H1 (cell line): ENCODE measurements at regions not wholly inside any gene's neighbourhood (a gene's known extent, or its start where the extent isn't known, plus 50 kb on each side); places are given as distances from the start of the nearest gene placed in this dataset.

ENCODE experiments used
- CEBPB ChIP-seq: IDR thresholded peaks from 2 replicates; pipeline ENCODE4 v1.6.1; 2012; ENCODE audit warnings: low read depth, low read length
- EZH2 ChIP-seq: fragments of 200-600 bp; sonication (generic); IDR thresholded peaks from 2 replicates; pipeline ENCODE4 v1.7.1; 2012; ENCODE audit warnings: low read depth, mild to moderate bottlenecking, moderate library complexity, low read length, inconsistent platforms; ENCODE audit not compliant: severe bottlenecking
- GABPA ChIP-seq: IDR thresholded peaks from 2 replicates; pipeline ENCODE4 v1.6.1; 2011; ENCODE audit warnings: mild to moderate bottlenecking, low read length, moderate library complexity, borderline replicate concordance; ENCODE audit not compliant: insufficient read depth
- NANOG ChIP-seq: IDR thresholded peaks from 2 replicates; pipeline ENCODE4 v1.6.1; 2011; ENCODE audit warnings: low read length, low read depth, mild to moderate bottlenecking, inconsistent platforms; ENCODE audit not compliant: insufficient read depth, poor library complexity, severe bottlenecking
- SIRT6 ChIP-seq: IDR thresholded peaks from one replicate; pipeline ENCODE4 v1.7.1; 2012; ENCODE audit warnings: low read length, inconsistent platforms

DNA sequence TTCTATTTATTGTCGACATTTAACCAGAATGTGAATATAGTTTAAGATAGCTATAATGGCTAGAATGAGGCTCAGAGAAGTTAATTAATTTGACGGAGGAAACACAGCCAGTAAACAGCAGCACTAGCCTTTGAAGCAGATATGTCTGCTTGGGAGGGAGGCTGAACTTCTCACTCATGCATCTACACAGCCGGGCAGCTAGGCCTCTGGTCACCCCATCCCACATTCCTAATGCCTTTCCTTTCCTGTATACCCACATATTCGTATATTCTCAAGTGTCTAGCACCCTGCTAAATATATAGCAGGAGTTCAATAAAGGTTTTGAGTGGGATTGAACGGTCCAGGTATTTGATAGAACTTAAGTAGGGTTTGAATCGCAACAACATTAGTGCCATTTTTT, 230.4 kb upstream of the PDE10A start (continued):
- TF ChIP-seq NANOG: no peak
- no peak for TF ChIP-seq EZH2
- no peak for TF ChIP-seq CEBPB
- TF ChIP-seq GABPA: no peak
- TF ChIP-seq SIRT6: no peak
